ENCODE measurements at regions not wholly inside any gene's neighbourhood (a gene's known extent, or its start where the extent isn't known, plus 50 kb on each side); places are given as distances from the start of the nearest gene placed in this dataset.
"Not testable (repeated sequence)": the region's sequence is repeated elsewhere in the genome, so short reads cannot be mapped to it uniquely, and the experiment has no call there.

GRCh38 chr3:150357923-150358607, 50.0 kb upstream of the TSC22D2 start:
- DNase-seq = no peak

- no peak for DNase-seq
Measured at GRCh38 chr3:150357140-150357539, 51.0 kb upstream of the TSC22D2 start.

GRCh38 chr3:150355574-150355973, 52.5 kb upstream of the TSC22D2 start:
- DNase-seq = no peak

GRCh38 chr3:150352931-150353330, 55.2 kb upstream of the TSC22D2 start:
- DNase-seq = no peak

- no peak for DNase-seq
Measured at GRCh38 chr3:150351398-150351797, 56.7 kb upstream of the TSC22D2 start.

- DNase-seq = no peak
Measured at GRCh38 chr3:150349314-150350097, 58.6 kb upstream of the TSC22D2 start.

GRCh38 chr3:150348500-150348899, 59.6 kb upstream of the TSC22D2 start:
- no peak for DNase-seq

- DNase-seq = no peak
Measured at GRCh38 chr3:150346981-150347863, 60.9 kb upstream of the TSC22D2 start.

- no peak for DNase-seq
Measured at GRCh38 chr3:150346266-150346665, 61.8 kb upstream of the TSC22D2 start.

- DNase-seq = no peak
Measured at GRCh38 chr3:150345021-150345538, 63.0 kb upstream of the TSC22D2 start.

- no peak for DNase-seq
Measured at GRCh38 chr3:150344079-150344759, 63.9 kb upstream of the TSC22D2 start.

GRCh38 chr3:150342896-150343467, 65.1 kb upstream of the TSC22D2 start:
- DNase-seq = no peak

GRCh38 chr3:150341891-150342290, 66.2 kb upstream of the TSC22D2 start:
- DNase-seq = no peak

GRCh38 chr3:150336363-150336762, 71.7 kb upstream of the TSC22D2 start:
- not testable (repeated sequence) for DNase-seq

GRCh38 chr3:150335631-150336030, 72.5 kb upstream of the TSC22D2 start:
- DNase-seq = no peak

GRCh38 chr3:150334974-150335373, 73.1 kb upstream of the TSC22D2 start:
- DNase-seq = no peak

- DNase-seq = no peak
Measured at GRCh38 chr3:150333477-150333876, 74.6 kb upstream of the TSC22D2 start.

- DNase-seq = no peak
Measured at GRCh38 chr3:150331978-150332568, 76.0 kb upstream of the TSC22D2 start.

- no peak for DNase-seq
Measured at GRCh38 chr3:150330872-150331271, 77.2 kb upstream of the TSC22D2 start.

- no peak for DNase-seq
Measured at GRCh38 chr3:150330174-150330573, 77.9 kb upstream of the TSC22D2 start.

- no peak for DNase-seq
Measured at GRCh38 chr3:150329408-150329807, 78.7 kb upstream of the TSC22D2 start.

- no peak for DNase-seq
Measured at GRCh38 chr3:150328654-150329040, 79.5 kb upstream of the TSC22D2 start.

All from NCI-H1417 treated with DMSO at 0.1 percent for 48 hours (cell line).